GM12875 (cell line): ENCODE measurements at regions not wholly inside any gene's neighbourhood (a gene's known extent, or its start where the extent isn't known, plus 50 kb on each side); places are given as distances from the start of the nearest gene placed in this dataset.

Experiments
- H3K4me3 ChIP-seq: one replicate; pipeline ENCODE4 v1.5.1; 2011; ENCODE audit warnings: low read depth, low read length, control low read depth
- TF ChIP-seq, protein P1 (sequence below): IDR thresholded peaks from 2 replicates; pipeline ENCODE4 v1.5.1; 2011; ENCODE audit warnings: low read depth, mild to moderate bottlenecking, control low read depth, inconsistent platforms, low read length, moderate library complexity, borderline replicate concordance; ENCODE audit not compliant: insufficient read depth

DNA sequence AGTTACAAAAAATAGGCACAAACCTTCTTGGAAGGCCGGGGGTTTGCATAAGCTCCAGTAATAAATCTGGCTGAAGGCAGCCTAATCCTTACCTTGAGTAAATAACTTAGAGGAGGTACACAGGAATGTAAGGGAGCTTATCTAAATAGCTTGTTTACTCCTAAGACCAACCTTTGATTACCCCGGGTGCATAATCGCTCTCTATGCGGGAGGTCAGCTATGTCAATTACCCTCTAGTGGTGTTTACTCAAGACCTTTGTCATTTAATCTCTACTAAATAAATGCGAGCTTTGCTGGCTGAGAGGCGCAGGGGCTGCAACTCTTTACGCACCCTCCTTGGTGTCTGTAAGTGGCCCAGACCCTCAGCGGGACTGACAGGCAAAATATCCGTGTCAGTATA, 50.2 kb upstream of the MAP9 start:
- no peak overlapping the region for H3K4me3 ChIP-seq
- TF ChIP-seq, protein P1, sequence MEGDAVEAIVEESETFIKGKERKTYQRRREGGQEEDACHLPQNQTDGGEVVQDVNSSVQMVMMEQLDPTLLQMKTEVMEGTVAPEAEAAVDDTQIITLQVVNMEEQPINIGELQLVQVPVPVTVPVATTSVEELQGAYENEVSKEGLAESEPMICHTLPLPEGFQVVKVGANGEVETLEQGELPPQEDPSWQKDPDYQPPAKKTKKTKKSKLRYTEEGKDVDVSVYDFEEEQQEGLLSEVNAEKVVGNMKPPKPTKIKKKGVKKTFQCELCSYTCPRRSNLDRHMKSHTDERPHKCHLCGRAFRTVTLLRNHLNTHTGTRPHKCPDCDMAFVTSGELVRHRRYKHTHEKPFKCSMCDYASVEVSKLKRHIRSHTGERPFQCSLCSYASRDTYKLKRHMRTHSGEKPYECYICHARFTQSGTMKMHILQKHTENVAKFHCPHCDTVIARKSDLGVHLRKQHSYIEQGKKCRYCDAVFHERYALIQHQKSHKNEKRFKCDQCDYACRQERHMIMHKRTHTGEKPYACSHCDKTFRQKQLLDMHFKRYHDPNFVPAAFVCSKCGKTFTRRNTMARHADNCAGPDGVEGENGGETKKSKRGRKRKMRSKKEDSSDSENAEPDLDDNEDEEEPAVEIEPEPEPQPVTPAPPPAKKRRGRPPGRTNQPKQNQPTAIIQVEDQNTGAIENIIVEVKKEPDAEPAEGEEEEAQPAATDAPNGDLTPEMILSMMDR = no peak
